ENCODE measurements at regions not wholly inside any gene's neighbourhood (a gene's known extent, or its start where the extent isn't known, plus 50 kb on each side); places are given as distances from the start of the nearest gene placed in this dataset.
A peak's percentile ranks its signal among the peaks of the same experiment; 100 is the strongest.

DNA sequence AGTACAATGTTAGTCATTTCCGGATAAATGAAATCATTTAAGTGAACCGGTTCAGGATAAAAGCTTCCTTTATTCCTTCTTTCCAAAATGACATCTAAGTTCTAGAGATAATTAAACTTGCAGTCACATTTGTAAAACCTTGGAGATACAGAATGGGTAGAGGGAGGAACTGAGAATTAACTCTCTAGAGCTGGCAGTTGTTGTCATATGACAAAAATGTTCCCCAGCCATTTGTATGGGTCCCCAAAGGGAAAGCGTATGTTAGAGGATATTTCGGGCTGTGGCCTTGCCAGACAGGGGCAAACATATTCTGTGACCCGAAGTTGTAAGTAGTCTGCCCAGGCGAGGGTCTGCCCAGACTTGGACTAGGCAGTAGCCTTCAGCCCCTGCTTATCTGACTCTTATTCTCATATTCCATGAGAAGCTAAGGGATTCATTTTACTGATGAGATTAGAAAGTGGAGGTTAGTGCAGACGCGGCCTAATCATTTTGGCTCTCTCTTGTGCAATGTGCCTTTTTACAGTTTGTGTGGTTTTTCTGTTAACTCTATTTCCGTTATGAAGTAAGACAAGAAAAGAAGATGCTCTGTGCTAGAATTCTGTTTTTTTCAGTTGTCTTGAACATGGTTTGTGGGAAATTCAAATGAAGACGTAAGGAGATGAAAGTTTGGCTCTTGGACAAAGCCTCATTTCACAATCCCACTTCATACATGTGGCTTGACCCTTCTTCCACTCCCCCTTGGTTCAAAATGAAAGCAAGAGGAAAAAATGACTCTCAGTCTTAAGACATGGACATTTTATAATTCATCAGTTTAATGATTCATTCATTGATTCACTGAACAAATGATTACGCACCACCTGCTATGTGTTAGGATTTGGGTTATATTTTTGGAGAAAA is 2394.2 kb upstream of the AGA start:
- no peak for DNase-seq (ENCODE audit: low read depth)

GRCh38 chr4:179843370-179843769 is 2399.8 kb upstream of the TENM3 start:
- DNase-seq (ENCODE audit: low read depth), result no peak

- DNase-seq (ENCODE audit: low read depth), result no peak
Observed at GRCh38 chr4:179855469-179855868, 2387.7 kb upstream of the TENM3 start.

- DNase-seq (ENCODE audit: low read depth), result no peak
Observed at GRCh38 chr4:179858221-179858620, 2385.0 kb upstream of the TENM3 start.

GRCh38 chr4:179867300-179867878 is 2375.8 kb upstream of the TENM3 start:
- peak; percentile 1 for DNase-seq (ENCODE audit: low read depth)

GRCh38 chr4:179871726-179872125 is 2371.5 kb upstream of the TENM3 start:
- DNase-seq (ENCODE audit: low read depth), result no peak

DNA sequence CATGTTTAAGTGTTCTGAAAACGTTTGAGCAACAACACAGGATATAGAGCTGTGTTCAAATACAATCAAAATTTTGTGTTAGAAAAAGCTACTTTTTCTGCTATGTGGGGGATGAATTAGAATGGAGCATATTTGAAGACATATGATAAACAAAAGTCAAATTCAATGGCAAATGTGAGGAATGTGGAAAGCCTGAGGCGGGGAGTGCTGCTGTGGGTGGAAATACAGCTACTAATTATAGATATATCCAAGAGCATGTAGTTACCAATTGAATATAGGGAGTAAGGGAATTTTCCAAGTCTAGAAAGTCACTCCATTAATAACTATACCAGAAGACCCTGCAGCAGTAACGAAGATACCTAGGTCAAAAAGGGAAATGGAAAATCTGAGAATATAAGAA is 2370.4 kb upstream of the TENM3 start:
- DNase-seq (ENCODE audit: low read depth), result no peak

DNA sequence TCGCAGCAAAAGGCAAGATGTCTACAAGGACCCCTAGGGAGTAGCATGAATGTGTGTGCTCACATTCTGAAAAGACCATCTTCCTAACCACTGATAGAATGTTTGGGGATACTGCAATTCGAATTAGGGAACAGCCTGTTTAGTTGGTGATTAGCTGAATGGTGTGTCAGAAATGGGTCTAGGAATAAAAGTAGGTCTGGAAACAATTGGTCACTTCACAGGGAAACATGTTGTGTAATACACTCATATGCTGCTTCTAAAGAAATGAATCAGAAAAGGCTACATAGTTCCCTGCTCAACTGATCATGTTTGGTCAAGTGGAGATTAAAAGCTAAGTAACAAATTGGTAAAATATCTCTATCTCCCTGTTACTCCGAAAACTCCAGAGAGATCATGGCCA is 2362.4 kb upstream of the TENM3 start:
- no peak for DNase-seq (ENCODE audit: low read depth)

GRCh38 chr4:179894066-179894778 is 2349.0 kb upstream of the TENM3 start:
- DNase-seq (ENCODE audit: low read depth), result no peak

DNA sequence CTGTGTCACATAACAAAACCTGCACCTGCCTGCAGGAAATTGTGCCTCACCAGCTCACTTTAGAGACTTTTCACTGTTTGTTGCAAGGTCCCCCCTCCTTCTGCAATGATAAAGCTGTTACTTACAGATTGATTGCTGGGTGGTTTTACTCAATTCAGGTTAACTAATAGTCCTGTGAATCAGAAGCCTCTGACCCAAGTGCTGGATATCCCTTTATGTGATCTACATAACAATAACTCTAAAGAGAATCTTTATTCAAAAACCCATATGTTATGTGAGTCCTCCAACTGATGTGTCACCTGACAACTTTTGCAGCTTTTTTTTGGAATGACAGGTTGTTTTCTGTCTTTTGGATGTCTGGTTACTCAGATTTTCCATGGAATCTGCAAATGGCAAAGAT is 2323.6 kb upstream of the TENM3 start:
- DNase-seq (ENCODE audit: low read depth), result no peak

DNA sequence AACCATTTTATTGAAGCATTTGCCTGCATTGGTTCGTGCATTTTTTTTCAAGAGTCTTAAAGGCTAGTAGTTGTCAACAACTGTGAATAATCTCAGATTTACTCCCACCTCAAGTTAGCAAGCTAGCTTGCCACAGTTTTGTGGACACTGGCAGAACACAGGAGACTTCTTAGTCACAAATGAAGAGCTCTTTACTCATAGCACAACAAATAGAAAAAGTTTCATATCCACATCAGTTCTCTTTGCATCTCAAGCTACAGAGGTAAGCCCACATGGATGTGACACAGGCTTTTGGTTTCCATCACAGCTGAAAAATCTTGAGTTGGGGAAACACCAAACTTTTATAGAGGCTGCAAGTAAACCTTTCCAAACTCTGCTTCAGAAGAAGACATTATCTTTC is 2315.7 kb upstream of the TENM3 start:
- no peak for DNase-seq (ENCODE audit: low read depth)

GRCh38 chr4:179941911-179942310 is 2301.3 kb upstream of the TENM3 start:
- no peak for DNase-seq (ENCODE audit: low read depth)

GRCh38 chr4:179976777-179977176 is 2266.4 kb upstream of the TENM3 start:
- DNase-seq (ENCODE audit: low read depth), result no peak

GRCh38 chr4:179977378-179977777 is 2265.8 kb upstream of the TENM3 start:
- no peak for DNase-seq (ENCODE audit: low read depth)

GRCh38 chr4:179981161-179981560 is 2262.0 kb upstream of the TENM3 start:
- DNase-seq (ENCODE audit: low read depth), result no peak

DNA sequence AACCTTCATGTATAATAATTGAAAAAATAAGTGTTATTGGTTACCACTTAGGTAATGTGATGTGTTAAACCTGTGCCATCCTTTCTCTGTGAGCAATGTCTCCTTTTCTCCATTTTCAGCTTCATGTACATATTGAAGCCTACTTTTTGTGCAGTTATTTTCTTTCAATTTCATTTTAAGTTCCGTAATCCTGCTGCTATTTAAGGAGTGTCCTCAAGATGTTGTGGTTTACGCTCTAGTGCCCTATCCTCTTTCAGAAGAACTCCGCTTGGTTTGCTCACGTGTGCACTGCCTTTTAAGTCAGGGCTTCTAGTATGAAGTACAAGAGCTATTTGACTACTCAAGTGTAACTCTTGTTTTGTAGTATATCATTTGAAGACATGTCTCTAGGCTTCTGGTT is 2253.2 kb upstream of the TENM3 start:
- DNase-seq (ENCODE audit: low read depth), result no peak

DNA sequence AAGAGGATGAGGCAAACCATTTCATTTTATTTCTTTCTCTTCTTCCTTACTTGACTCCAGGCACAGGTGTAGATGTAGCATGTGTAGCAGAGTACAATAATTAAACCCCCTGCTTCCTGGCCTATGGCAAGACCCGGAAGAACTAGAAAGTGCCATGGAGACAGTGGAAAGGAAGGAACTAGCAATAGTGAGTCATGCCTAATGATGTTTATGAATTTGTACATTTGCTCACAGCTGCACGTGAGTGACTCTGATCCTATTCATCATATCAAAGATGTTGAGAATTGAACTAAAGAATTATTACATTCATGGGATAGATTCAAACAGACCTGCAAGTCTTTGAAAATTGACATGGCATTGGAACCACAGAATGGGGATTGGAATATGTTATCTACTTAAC is 2233.9 kb upstream of the TENM3 start:
- no peak for DNase-seq (ENCODE audit: low read depth)

- DNase-seq (ENCODE audit: low read depth), result no peak
Observed at GRCh38 chr4:180028682-180029081, 2214.5 kb upstream of the TENM3 start.

GRCh38 chr4:180031330-180031729 is 2211.9 kb upstream of the TENM3 start:
- DNase-seq (ENCODE audit: low read depth), result no peak

DNA sequence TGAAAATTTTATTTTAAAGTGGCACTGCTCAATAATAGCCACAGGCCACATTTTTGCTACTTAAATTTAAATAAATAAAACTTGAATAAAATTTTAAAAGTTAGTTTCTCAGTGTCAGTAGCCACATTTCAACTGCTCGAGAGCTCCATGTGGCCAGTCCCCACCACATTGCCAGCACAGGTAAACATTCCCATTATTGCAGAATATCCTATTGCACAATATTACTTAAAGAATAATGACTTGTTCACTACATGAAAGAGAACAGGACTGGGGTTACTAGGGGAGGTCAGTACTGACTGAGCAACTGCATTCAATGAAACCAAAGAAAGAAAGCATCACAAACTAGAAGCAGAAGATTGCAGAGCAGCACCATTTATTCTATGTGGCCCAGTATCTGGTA is 2201.6 kb upstream of the TENM3 start:
- DNase-seq (ENCODE audit: low read depth), result no peak

DNA sequence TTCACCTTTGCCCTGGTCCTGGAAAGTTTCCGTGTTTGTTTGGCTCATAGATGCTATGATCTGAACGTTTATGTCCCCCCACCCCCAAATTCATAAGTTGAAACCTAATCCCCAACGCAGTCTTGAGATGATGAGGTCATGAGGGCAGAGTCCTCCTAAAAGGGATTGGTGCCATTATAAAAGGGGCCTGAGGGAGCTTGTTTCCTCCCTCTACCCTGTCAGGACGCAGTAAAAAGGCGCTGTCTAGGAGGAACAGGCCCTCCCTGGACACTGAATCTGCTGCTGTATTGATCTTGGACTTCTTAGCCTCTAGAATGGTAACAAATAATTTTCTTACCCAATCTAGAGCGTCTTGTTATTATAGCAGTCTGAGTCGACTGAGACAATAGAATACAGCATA is 2190.6 kb upstream of the TENM3 start:
- no peak for DNase-seq (ENCODE audit: low read depth)

DNA sequence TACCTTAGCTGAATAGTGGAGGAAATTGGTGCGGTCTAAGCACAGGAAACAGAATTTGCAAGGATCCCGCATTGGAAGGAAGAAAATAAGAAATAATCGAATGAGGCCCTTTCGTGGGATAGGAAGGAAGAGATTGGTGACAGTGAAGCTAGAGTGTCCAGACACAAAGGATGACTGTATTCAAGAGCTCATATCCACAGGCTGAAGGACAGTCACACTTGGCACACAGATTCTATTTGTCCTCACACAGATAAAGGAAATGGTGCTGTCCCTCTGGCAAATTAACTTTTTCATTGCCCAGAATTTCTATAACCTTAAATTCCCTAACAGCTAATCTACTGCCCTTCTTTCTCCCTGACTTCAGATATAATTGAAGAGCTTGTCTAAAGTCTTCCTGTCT is 2188.9 kb upstream of the TENM3 start:
- no peak for DNase-seq (ENCODE audit: low read depth)

- DNase-seq (ENCODE audit: low read depth), result no peak
Observed at GRCh38 chr4:180057299-180057721, 2185.9 kb upstream of the TENM3 start.

Data from activated T-cell treated with anti-CD3 and anti-CD28 coated beads for 24 hours (primary cell).